ACHN (cell line): ENCODE measurements at regions not wholly inside any gene's neighbourhood (a gene's known extent, or its start where the extent isn't known, plus 50 kb on each side); places are given as distances from the start of the nearest gene placed in this dataset.

Source experiments
- DNase-seq: peaks from one replicate; pipeline ENCODE4 v3.0.0-alpha.2; 2015
- in situ Hi-C: cut with HindIII; loops from 2 replicates; pipeline ENCODE4 v1.10.0; 2017; ENCODE audit warnings: low sequenced_read_pairs, low pct_ligation_motif_present, low pct_unique_long_range_greater_than_20kb

GRCh38 chr13:105087945-105088344 is 1447.5 kb downstream of the EFNB2 start:
- in situ Hi-C loops, result no loop called here
- no peak for DNase-seq

GRCh38 chr13:105084931-105085330 is 1450.5 kb downstream of the EFNB2 start:
- in situ Hi-C loops, result no loop called here
- no peak for DNase-seq

DNA sequence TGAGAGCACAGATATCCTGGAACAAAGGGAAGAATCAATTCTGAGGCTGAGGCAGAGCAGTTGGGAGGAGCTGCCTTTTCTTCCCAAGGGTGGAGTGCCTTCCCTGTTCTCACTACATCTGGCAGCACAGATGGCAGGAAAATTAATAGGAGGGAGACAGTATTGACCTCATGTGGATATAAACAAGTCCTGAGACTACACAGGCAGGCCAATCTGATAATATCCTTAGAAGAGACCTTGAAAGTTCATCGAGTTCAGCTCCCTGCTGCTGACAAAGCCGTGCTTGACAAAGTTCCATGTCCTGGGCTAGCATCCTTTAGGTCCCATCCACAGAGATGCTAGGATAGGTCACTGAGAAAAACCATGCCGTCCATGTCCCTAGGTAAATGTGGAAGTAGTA is 1451.5 kb downstream of the EFNB2 start:
- in situ Hi-C loops, result no loop called here
- no peak for DNase-seq

GRCh38 chr13:105074755-105075154 is 1460.7 kb downstream of the EFNB2 start:
- in situ Hi-C loops, result no loop called here
- DNase-seq, result no peak

DNA sequence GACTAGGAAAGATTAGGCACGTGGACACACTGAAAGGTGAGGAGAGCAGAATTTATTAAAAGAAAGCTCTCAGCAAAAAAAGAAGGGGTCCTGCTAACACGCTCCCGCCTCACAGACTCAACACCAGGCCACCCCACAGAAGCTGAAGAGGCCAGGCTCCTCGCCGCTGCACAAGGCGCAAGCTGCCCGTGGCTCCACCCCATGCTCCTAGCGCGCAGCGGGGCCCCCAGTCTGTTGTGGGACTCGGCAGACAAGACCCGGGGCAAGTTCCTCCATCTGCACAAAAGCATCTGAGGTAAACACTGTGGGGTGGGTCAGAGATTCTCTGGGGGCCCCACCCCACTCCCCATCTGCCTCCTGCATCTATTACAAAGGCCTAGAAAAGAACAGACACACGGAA is 1462.4 kb downstream of the EFNB2 start:
- no peak for DNase-seq
- in situ Hi-C loops, result no loop called here

GRCh38 chr13:105070452-105070851 is 1465.0 kb downstream of the EFNB2 start:
- no peak for DNase-seq
- in situ Hi-C loops, result no loop called here

GRCh38 chr13:105069106-105069505 is 1466.4 kb downstream of the EFNB2 start:
- in situ Hi-C loops, result no loop called here
- DNase-seq, result no peak

DNA sequence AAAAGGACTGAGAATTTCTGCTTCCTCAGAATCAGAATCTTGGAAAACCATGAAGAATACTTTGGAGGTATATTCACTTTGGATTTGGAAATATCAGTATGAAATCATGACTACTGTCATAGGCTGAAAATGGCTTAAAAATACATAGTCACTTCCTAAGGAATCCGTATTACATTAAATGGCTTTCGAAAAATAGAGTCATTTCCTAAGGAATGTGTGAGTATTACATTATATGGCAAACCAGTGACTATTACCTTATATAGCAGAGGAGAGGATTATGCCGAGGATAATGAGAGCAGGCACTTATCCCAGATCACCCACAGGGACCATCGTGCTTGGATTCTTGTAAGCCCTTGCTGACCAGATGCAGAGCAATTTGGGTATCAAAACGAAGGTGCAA is 1471.8 kb downstream of the EFNB2 start:
- in situ Hi-C loops, result no loop called here
- DNase-seq, result no peak

DNA sequence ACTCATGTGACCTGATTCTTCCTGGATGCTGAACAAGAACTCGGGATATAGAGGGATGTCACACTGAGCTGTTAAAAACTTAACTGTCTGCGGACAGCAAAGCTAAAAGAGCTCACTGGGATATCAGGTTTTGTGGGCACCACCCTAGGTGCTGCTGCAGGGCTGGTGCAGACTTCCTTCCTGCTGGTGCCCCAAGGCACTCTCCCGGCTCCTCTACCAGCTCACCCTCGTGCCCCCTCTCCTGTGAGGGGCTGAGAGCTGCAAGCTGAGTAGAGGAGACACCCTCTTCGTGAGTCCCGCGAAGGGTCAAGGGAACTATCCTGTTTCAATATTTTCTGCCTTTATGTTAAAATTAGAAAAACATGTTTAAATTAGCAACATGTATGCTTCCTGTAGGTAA is 1475.7 kb downstream of the EFNB2 start:
- in situ Hi-C loops, result no loop called here
- no peak for DNase-seq

DNA sequence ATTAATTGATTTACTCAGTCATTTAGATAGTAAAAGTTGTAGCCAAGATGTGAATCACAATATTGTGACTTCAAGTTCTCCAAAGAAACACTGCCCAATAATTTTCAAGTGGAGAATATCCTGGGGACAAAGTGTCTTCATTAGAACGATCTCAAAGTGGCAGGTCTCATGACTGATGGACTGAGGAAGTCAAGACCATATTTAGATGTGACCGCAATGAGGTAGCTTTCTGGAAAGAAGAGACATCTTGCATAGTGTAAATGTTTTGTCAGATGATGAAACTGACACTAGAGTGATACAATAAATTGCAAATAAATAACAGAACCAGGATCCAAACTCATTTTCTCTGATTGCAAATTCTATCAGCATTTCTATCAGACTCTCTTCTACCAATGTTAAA is 1476.9 kb downstream of the EFNB2 start:
- no peak for DNase-seq
- in situ Hi-C loops, result no loop called here

DNA sequence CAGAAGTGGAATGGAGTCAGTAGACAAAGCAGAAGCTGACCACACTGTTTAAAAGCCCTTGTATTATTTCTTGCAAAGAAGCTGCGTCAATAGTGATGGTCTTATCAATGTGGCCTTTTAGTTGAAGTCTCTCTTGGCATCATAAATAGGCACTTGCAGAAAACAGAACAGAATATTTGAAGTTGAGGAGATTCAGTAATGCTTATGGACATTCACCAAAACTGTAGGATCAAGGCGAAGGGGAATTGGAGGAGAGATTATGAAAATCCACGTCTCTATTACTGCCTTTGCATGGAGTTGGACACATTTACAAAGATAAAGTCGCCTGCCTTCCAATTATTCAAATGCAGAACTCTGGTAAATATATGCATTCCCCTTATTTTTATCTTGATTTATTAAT is 1482.8 kb downstream of the EFNB2 start:
- no peak for DNase-seq

GRCh38 chr13:105050686-105051085 is 1484.8 kb downstream of the EFNB2 start:
- in situ Hi-C loops, result no loop called here
- DNase-seq, result no peak

More for the DNA sequence above, 1482.8 kb downstream of the EFNB2 start:
- in situ Hi-C loops, result no loop called here

DNA sequence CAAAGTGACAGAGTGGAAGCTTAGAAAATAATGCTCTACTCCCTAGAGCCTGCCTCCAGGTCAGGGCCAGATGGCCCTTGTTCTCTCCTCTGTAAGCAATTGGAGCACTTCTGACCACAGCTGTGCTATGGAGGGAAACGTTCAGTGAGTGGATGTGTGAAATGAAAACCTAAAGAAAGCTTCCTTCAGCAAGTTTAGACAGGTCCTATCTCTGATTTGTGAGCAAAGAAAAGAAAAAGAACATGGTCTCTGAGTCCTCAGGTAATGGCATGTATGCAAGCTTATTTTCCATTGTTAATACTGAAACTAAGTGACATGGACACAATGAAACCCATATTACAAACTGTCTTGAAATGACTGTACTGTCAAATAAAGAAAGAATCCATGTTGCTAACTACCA is 1486.8 kb downstream of the EFNB2 start:
- no peak for DNase-seq
- in situ Hi-C loops, result no loop called here

DNA sequence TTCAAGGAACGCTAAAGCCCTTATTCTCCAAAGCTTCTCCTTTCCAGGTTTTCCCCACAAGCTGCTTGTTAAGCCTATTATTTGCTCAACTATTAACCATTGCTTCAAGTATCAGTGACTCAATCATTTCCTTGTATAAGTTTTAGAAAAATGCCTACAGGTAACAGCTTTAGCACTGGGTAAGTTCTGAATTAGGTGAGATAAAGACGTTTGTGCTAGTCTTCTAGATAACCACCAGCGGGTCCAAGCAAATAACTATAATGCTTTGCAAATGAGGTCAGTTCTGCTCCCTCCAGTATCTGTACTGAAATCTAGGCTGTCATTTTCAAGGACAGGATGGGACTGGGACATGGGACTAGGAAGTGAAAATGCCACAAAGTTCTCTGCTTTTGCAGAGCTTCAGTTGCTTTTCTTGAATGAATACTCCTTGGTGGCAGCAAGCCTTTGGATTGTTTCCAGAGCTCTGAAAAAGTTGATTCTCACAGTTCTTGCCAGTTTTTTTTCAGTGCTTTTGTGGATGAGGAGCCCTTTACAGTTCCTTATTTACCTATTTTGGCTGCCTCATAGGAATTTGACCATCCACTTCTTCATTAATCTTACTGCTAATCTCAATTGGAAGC is 1487.7 kb downstream of the EFNB2 start:
- no peak for DNase-seq
- in situ Hi-C loops, result no loop called here

DNA sequence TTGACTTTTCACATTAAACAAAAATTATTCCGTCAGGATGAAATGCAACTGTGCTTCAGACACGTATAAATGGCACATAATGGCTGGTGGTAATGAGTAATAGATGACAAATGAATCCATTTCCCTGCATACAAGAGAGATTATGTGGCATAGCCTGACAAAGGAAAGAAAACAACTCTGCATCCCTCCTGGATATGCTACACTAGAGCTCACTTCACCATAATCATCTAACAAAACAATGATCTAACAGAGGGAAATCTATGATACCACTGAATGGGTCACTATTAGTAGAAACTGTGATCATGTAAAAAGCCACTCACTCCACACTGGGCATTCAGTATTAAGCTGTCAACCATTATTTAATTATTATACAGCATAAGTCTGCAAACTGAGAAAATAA is 1498.4 kb downstream of the EFNB2 start:
- in situ Hi-C loops, result no loop called here
- DNase-seq, result no peak

DNA sequence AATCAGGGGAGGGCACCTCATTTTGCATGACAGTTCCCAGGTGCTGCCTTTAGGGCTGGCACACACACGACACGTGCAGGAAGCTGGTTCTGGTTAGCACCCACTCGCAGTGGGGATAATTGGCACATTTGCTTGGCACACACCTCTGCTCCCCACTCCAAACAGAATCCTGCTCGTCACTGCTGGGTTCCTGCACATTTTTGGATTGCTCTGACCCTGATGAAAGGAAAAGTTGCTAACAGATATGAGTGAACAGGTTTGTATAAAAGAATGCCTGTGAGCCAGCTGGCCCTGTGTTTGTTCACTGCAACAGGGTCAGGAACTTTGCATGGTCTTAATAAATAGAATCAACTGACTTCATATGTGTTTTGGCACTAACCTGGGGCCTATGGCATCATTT is 1500.4 kb downstream of the EFNB2 start:
- in situ Hi-C loops, result no loop called here
- DNase-seq, result no peak

DNA sequence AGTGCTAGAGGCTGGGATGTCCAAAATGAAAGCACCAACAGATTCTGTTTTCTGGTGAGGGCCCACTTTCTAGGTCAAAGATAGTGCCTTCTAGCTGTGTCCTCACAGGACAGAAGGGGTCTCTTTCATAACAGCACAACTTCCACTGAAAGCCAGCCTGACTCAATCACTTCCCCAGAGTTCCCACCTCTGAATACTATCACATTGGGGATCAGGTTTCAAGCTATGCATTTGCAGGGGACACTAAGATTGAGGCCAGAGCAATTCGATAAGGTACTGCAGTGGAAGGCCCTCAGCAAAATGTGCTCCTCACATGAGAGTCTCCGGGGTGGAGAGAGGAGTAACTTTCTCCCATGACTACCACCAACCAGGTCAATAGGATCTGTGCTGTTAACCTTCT is 1501.5 kb downstream of the EFNB2 start:
- no peak for DNase-seq
- in situ Hi-C loops, result no loop called here

DNA sequence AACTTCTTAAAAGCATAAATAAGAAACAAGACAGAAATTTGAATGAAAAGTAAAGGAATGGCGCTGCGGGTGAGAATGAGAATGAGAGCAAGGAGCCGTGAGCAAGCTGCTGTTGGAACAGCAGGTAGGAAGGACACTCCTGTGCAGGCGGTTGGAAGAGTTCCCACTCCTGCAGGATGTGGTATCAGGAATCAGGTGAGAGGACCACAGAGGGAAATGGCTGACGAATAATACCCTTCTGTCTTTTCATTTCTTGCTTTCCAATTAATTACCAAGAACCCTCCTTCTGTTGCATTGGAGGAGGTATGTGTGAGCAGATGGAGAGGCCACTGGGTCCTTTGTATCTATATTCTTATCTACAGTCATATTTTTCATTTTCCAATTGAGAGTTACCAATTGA is 1504.2 kb downstream of the EFNB2 start:
- in situ Hi-C loops, result no loop called here
- no peak for DNase-seq

DNA sequence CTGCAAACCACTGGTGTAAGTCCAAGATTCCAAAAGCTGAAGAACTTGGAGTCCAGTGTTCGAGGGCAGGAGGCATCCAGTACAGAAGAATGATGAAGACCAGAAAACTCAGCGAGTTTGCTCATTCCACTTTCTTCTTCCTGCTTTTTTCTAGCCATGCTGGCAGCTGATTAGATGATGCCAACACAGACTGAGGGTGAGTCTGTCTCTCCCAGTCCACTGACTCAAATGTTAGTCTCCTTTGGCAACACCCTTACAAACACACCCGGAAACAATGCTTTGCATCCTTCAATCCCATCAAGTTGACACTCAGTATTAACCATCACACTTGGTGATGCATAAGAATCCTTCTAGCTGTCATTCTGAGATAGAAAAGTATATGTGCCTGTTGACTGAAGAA is 1504.6 kb downstream of the EFNB2 start:
- DNase-seq, result no peak
- in situ Hi-C loops, result no loop called here

DNA sequence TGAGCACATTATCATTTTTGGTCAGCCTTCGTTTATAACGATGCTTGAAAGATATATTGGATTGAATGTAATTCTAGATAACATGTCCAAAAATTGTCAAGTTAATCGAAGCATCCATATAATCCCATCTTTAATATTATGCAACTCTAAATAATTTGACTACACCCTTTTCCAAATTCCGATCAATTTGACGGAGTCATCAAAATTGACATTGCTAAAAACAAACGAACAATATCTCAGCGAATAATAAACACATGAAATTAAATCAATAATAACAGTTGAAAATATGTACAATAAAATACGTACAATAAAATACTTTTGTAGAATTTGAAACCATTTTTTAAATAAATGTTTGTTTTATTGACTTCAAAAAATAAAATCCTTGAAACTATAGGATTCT is 1516.4 kb downstream of the EFNB2 start:
- in situ Hi-C loops, result no loop called here

DNA sequence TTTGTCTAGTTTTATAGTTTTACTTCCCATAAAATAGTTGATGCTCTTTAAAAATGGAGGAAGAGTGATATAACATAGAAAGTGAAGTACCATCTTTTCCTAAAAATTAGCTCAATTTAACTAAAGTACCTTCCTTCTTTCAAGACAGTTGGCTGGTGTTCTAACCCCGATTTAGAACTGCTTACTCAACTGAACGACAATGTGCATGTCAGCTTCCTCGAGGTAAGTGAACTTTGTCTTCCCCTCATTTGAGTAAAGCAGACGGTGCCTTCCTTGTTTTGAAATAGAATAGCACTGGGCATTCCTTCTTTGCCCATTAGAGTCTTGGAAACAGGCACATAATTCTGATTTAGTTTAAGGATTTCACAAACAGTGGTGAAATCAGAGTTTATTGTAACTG is 1519.2 kb downstream of the EFNB2 start:
- in situ Hi-C loops, result no loop called here
- no peak for DNase-seq

More for the DNA sequence above, 1516.4 kb downstream of the EFNB2 start:
- DNase-seq, result no peak
